IMR-90 (cell line): ENCODE measurements at regions not wholly inside any gene's neighbourhood (a gene's known extent, or its start where the extent isn't known, plus 50 kb on each side); places are given as distances from the start of the nearest gene placed in this dataset.

Experiments
- ATAC-seq: fragments of 200-7000 bp; cut with Tn5 transposase; 2 replicates; pipeline ENCODE4 v1.9.1; 2020; ENCODE audit warnings: low read depth, mild to moderate bottlenecking, moderate library complexity
- BruUV-seq: library from RNA; stranded (reverse); fragments of 400-500 nt; replicated peaks from 2 replicates; lab custom pipeline; 2021; lab: Mats Ljungman, UMichigan
- CTCF ChIA-PET: fragments of 300-600 bp; formaldehyde crosslinking; extraction: SDS; loops from one replicate; lab custom pipeline; 2021; ENCODE audit warnings: antibody characterized with exemption; lab: Yijun Ruan, JAX
- POLR2A ChIA-PET: fragments of 300-600 bp; sonication (Branson Sonifier 250); formaldehyde crosslinking; loops from one replicate; lab custom pipeline; 2022; ENCODE audit warnings: antibody characterized with exemption; ENCODE audit not compliant: unreplicated experiment; lab: Charles Lee
- DNase-seq: peaks from one replicate; pipeline ENCODE4 v3.0.0; 2013
- H2AFZ ChIP-seq: replicated peaks from 2 replicates; pipeline ENCODE3; 2013; ENCODE audit warnings: low read length, mild to moderate bottlenecking; ENCODE audit not compliant: poor library complexity
- H2AK5ac ChIP-seq: 2 replicates; pipeline ENCODE4 v1.6.1; 2013; ENCODE audit warnings: low read depth, low read length, inconsistent platforms
- H2AK9ac ChIP-seq: replicated peaks from 2 replicates; pipeline ENCODE3; 2013; ENCODE audit warnings: mild to moderate bottlenecking, low read depth, low read length, moderate library complexity; ENCODE audit not compliant: poor library complexity
- H2BK120ac ChIP-seq: 2 replicates; pipeline ENCODE4 v1.6.1; 2013; ENCODE audit warnings: low read depth, low read length, inconsistent platforms
- H2BK15ac ChIP-seq: 3 replicates; pipeline ENCODE4 v1.6.1; 2013; ENCODE audit warnings: low read depth, low read length, inconsistent platforms
- H2BK20ac ChIP-seq: 2 replicates; pipeline ENCODE4 v1.6.1; 2013; ENCODE audit warnings: low read depth, mild to moderate bottlenecking, inconsistent platforms, low read length, moderate library complexity
- H2BK5ac ChIP-seq: 2 replicates; pipeline ENCODE4 v1.6.1; 2013; ENCODE audit warnings: mild to moderate bottlenecking, low read depth, low read length, inconsistent platforms; ENCODE audit not compliant: poor library complexity, severe bottlenecking
- H3K14ac ChIP-seq: replicated peaks from 2 replicates; pipeline ENCODE4 v1.6.1; 2013; ENCODE audit warnings: low read depth, low read length, inconsistent platforms
- H3K18ac ChIP-seq: 2 replicates; pipeline ENCODE4 v1.6.1; 2013; ENCODE audit warnings: low read depth, low read length, control low read depth
- H3K23ac ChIP-seq: 2 replicates; pipeline ENCODE4 v1.6.1; 2013; ENCODE audit warnings: low read depth, low read length, inconsistent platforms
- H3K27ac ChIP-seq: 2 replicates; pipeline ENCODE4 v1.5.1; 2013; ENCODE audit warnings: mild to moderate bottlenecking, control low read depth, low read length; ENCODE audit not compliant: insufficient read depth
- H3K27me3 ChIP-seq: 2 replicates; pipeline ENCODE4 v1.6.1; 2013; ENCODE audit warnings: low read length; ENCODE audit not compliant: control insufficient read depth, insufficient read depth
- H3K36me3 ChIP-seq: 2 replicates; pipeline ENCODE4 v1.6.1; 2013; ENCODE audit warnings: low read length, mixed read lengths; ENCODE audit not compliant: control insufficient read depth, insufficient read depth
- H3K4ac ChIP-seq: 2 replicates; pipeline ENCODE4 v1.6.1; 2013; ENCODE audit warnings: low read depth, low read length, inconsistent platforms
- H3K4me1 ChIP-seq: 2 replicates; pipeline ENCODE4 v1.6.1; 2013; ENCODE audit warnings: low read length, mixed read lengths; ENCODE audit not compliant: control insufficient read depth, insufficient read depth
- H3K4me2 ChIP-seq: 2 replicates; pipeline ENCODE4 v1.6.1; 2013; ENCODE audit warnings: low read depth, mild to moderate bottlenecking, control low read depth, low read length, moderate library complexity
- H3K4me3 ChIP-seq: 2 replicates; pipeline ENCODE4 v1.5.1; 2013; ENCODE audit warnings: low read depth, mild to moderate bottlenecking, control low read depth, low read length, moderate library complexity; ENCODE audit not compliant: insufficient read depth
- H3K56ac ChIP-seq: 2 replicates; pipeline ENCODE4 v1.6.1; 2013; ENCODE audit warnings: low read length, inconsistent platforms; ENCODE audit not compliant: insufficient read depth; ENCODE audit errors: extremely low read depth
- H3K79me1 ChIP-seq, 2 experiments: 2 replicates each; pipeline ENCODE4 v1.6.1; 2013; ENCODE audit warnings: low read length in 2 of 2, inconsistent platforms in 1 of 2, low read depth in 1 of 2
- H3K9ac ChIP-seq: 2 replicates; pipeline ENCODE4 v1.6.1; 2013; ENCODE audit warnings: low read depth, low read length, control low read depth
- H3K9me1 ChIP-seq: 2 replicates; pipeline ENCODE4 v1.6.1; 2013; ENCODE audit warnings: low read length, inconsistent platforms; ENCODE audit not compliant: insufficient read depth
- H3K9me3 ChIP-seq: 2 replicates; pipeline ENCODE4 v1.6.1; 2013; ENCODE audit warnings: low read length; ENCODE audit not compliant: control insufficient read depth, insufficient read depth
- H4K20me1 ChIP-seq: 2 replicates; pipeline ENCODE4 v1.6.1; 2013; ENCODE audit warnings: low read length, inconsistent platforms; ENCODE audit not compliant: insufficient read depth
- H4K5ac ChIP-seq: 2 replicates; pipeline ENCODE4 v1.6.1; 2013; ENCODE audit warnings: mild to moderate bottlenecking, low read depth, low read length, control low read depth
- H4K8ac ChIP-seq, 2 experiments: 2 replicates each; pipeline ENCODE4 v1.6.1; 2013; ENCODE audit warnings: low read depth in 2 of 2, low read length in 2 of 2, control low read depth in 1 of 2, inconsistent platforms in 1 of 2
- H4K91ac ChIP-seq: 2 replicates; pipeline ENCODE4 v1.6.1; 2013; ENCODE audit warnings: low read depth, low read length, inconsistent platforms; ENCODE audit not compliant: insufficient read depth
- RAD21 ChIP-seq: IDR thresholded peaks from 2 replicates; pipeline ENCODE4 v1.6.1; 2012; ENCODE audit warnings: low read length, improper control_type of control experiment
- WGBS, 2 experiments: methylation state at CpG; one replicate each; pipeline versions ENCODE4 v1.1.5 to v1.1.7; 2013; ENCODE audit warnings: missing lambda C conversion rate in 2 of 2; ENCODE audit not compliant: insufficient read length in 1 of 2; ENCODE audit errors: extremely low coverage in 2 of 2; 5-methylcytosine and 5-hydroxymethylcytosine counted together
- dilution Hi-C: fragments of 300-500 bp; cut with HindIII; formaldehyde crosslinking; loops from one replicate; pipeline ENCODE4 v1.14.3; 2018; ENCODE audit warnings: low sequenced_read_pairs; ENCODE audit not compliant: unreplicated experiment
- in situ Hi-C: fragments of 300-500 bp; cut with MboI; formaldehyde crosslinking; loops from 3 replicates; pipeline ENCODE4 v1.14.3; 2019; ENCODE audit warnings: low sequenced_read_pairs, inconsistent platforms, mixed read lengths
- intact Hi-C: fragments of 100-400 bp; cut with micrococcal nuclease; formaldehyde crosslinking; loops from 2 replicates; pipeline ENCODE4 v1.10.0; 2022
- TF ChIP-seq, protein P1 (sequence below): fragments of 150-350 bp; IDR thresholded peaks from 2 replicates; pipeline ENCODE4 v1.6.1; 2017; ENCODE audit warnings: mild to moderate bottlenecking, antibody characterized with exemption, low read length, low read depth

- peaks cover 2% of the 10 kb centered on the region for H3K4me1 ChIP-seq
- H3K79me1 ChIP-seq = no peaks in the 10 kb centered on the region
- no peaks in the 10 kb centered on the region for H3K9me1 ChIP-seq
- no peak overlapping the region for H2AK9ac ChIP-seq
- intact Hi-C loops = no loop called here
- BruUV-seq = no TSS peak
- 51% methylated on average over 2 of the region's 4 CpGs; no CpG with 5 or more reads in 1 of the 2 experiments for WGBS, 2 experiments
- H4K91ac ChIP-seq = no peak overlapping the region
- H3K36me3 ChIP-seq = no peaks in the 10 kb centered on the region
- POLR2A ChIA-PET = no interaction called here
- H4K5ac ChIP-seq = no peak overlapping the region
- H2BK120ac ChIP-seq = no peak overlapping the region
- H3K9ac ChIP-seq = no peak overlapping the region
- H4K8ac ChIP-seq = no peak overlapping the region
- no peak overlapping the region for H3K56ac ChIP-seq
- H4K20me1 ChIP-seq = no peaks in the 10 kb centered on the region
- CTCF ChIA-PET = no interaction called here
- no peak for TF ChIP-seq RAD21
- TF ChIP-seq, protein P1, sequence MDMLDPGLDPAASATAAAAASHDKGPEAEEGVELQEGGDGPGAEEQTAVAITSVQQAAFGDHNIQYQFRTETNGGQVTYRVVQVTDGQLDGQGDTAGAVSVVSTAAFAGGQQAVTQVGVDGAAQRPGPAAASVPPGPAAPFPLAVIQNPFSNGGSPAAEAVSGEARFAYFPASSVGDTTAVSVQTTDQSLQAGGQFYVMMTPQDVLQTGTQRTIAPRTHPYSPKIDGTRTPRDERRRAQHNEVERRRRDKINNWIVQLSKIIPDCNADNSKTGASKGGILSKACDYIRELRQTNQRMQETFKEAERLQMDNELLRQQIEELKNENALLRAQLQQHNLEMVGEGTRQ = no peak
- H3K23ac ChIP-seq = no peak overlapping the region
- H2BK20ac ChIP-seq = no peak overlapping the region
- H3K4me2 ChIP-seq = no peak overlapping the region
- H2BK5ac ChIP-seq = no peak overlapping the region
- DNase-seq (no peak), ATAC-seq (no peak)
- H3K9me3 ChIP-seq = 0 out of 2 replicates have a peak, but pooled peaks cover 2% of the 10 kb centered on the region
- dilution Hi-C loops = no loop called here
- H3K4me3 ChIP-seq = no peak overlapping the region
- no peak overlapping the region for H2BK15ac ChIP-seq
- no peak overlapping the region for H3K14ac ChIP-seq
- no peak overlapping the region for H2AK5ac ChIP-seq
- H3K27me3 ChIP-seq = no peaks in the 10 kb centered on the region
- H3K18ac ChIP-seq = no peak overlapping the region
- in situ Hi-C loops = no loop called here
- no peak overlapping the region for H2AFZ ChIP-seq
- H3K4ac ChIP-seq = no peak overlapping the region
- no peak overlapping the region for H3K27ac ChIP-seq
These were observed 137.0 kb upstream of the PMFBP1 start for GRCh38 chr16:72309001-72309400.
